DOHH2 (cell line): ENCODE measurements at regions not wholly inside any gene's neighbourhood (a gene's known extent, or its start where the extent isn't known, plus 50 kb on each side); places are given as distances from the start of the nearest gene placed in this dataset.

Source experiments
- H3F3A ChIP-seq: fragments of 200-600 bp; sonication (generic), shearing (Covaris generic); 2 replicates; pipeline ENCODE4 v1.6.0; 2016; ENCODE audit warnings: antibody characterized with exemption, mild to moderate bottlenecking; ENCODE audit not compliant: control insufficient read depth, insufficient read depth
- H3K27ac ChIP-seq: fragments of 200-600 bp; sonication (generic); 2 replicates; pipeline ENCODE4 v1.5.1; 2014; ENCODE audit warnings: low read depth, mild to moderate bottlenecking, low read length, moderate library complexity
- H3K27me3 ChIP-seq: fragments of 200-600 bp; sonication (generic); 2 replicates; pipeline ENCODE4 v1.6.1; 2014; ENCODE audit warnings: mild to moderate bottlenecking, low read length, mixed read lengths; ENCODE audit not compliant: control insufficient read depth
- H3K36me3 ChIP-seq: fragments of 200-600 bp; sonication (generic); 2 replicates; pipeline ENCODE4 v1.6.1; 2014; ENCODE audit warnings: mild to moderate bottlenecking, low read length, moderate library complexity, mixed read lengths; ENCODE audit not compliant: control insufficient read depth
- H3K4me1 ChIP-seq: fragments of 200-600 bp; sonication (generic); 2 replicates; pipeline ENCODE4 v1.6.1; 2014; ENCODE audit warnings: mild to moderate bottlenecking, low read length, mixed read lengths; ENCODE audit not compliant: control insufficient read depth
- H3K4me2 ChIP-seq: fragments of 200-600 bp; sonication (generic); 2 replicates; pipeline ENCODE4 v1.6.0; 2014; ENCODE audit warnings: mild to moderate bottlenecking, low read length, moderate library complexity
- H3K4me3 ChIP-seq: fragments of 200-600 bp; sonication (generic); 2 replicates; pipeline ENCODE4 v1.5.1; 2014; ENCODE audit warnings: mild to moderate bottlenecking, low read length, mixed read lengths
- H3K79me2 ChIP-seq: fragments of 200-600 bp; sonication (generic); 2 replicates; pipeline ENCODE4 v1.6.1; 2014; ENCODE audit warnings: mild to moderate bottlenecking, low read length, mixed read lengths; ENCODE audit not compliant: control insufficient read depth
- H3K9me2 ChIP-seq: fragments of 200-600 bp; sonication (generic); replicated peaks from 2 replicates; pipeline ENCODE4 v1.6.1; 2014; ENCODE audit warnings: mild to moderate bottlenecking, low read length, mixed read lengths; ENCODE audit not compliant: control insufficient read depth
- H3K9me3 ChIP-seq: fragments of 200-600 bp; sonication (generic); 2 replicates; pipeline ENCODE4 v1.6.1; 2014; ENCODE audit warnings: antibody characterized with exemption, low read length, mixed read lengths; ENCODE audit not compliant: control insufficient read depth, insufficient read depth
- H4K20me1 ChIP-seq: fragments of 200-600 bp; sonication (generic); 2 replicates; pipeline ENCODE4 v1.6.0; 2014; ENCODE audit warnings: low read depth, mild to moderate bottlenecking, antibody characterized with exemption, low read length, moderate library complexity; ENCODE audit not compliant: control insufficient read depth, insufficient read depth
- CTCF ChIP-seq: fragments of 200-600 bp; sonication (generic); IDR thresholded peaks from one replicate; pipeline ENCODE4 v1.5.1; 2014; ENCODE audit warnings: antibody characterized with exemption, mild to moderate bottlenecking, low read depth, low read length; ENCODE audit not compliant: poor library complexity, severe bottlenecking
- EZH2phosphoT487 ChIP-seq: fragments of 200-600 bp; sonication (generic); IDR thresholded peaks from 2 replicates; pipeline ENCODE4 v1.6.1; 2017; ENCODE audit warnings: borderline replicate concordance, mild to moderate bottlenecking, antibody characterized with exemption, low read length, moderate library complexity, mixed read lengths

- Histone ChIP-seq H3K36me3 (no peaks in the 10 kb centered on the region), H3K27me3 (no peaks in the 10 kb centered on the region), H3K27ac (no peak overlapping the region), H3K9me2 (no peaks in the 10 kb centered on the region), H3K9me3 (no peaks in the 10 kb centered on the region), H3K4me1 (no peaks in the 10 kb centered on the region), H4K20me1 (no peaks in the 10 kb centered on the region), H3K4me3 (no peak overlapping the region), H3K4me2 (no peak overlapping the region), H3K79me2 (no peaks in the 10 kb centered on the region), H3F3A (no peaks in the 10 kb centered on the region)
- TF ChIP-seq EZH2phosphoT487 (no peak), CTCF (no peak)
These were observed 297.8 kb downstream of the ZNF674 start for GRCh38 chrX:46247456-46247855.

GRCh38 chrX:46244451-46244850, 300.8 kb downstream of the ZNF674 start:
- H3K36me3 ChIP-seq: no peaks in the 10 kb centered on the region
- no peaks in the 10 kb centered on the region for H3K9me2 ChIP-seq
- no peaks in the 10 kb centered on the region for H3F3A ChIP-seq
- H3K4me1 ChIP-seq: no peaks in the 10 kb centered on the region
- TF ChIP-seq CTCF: no peak
- no peak overlapping the region for H3K4me3 ChIP-seq
- H3K9me3 ChIP-seq: no peaks in the 10 kb centered on the region
- H4K20me1 ChIP-seq: no peaks in the 10 kb centered on the region
- no peak overlapping the region for H3K27ac ChIP-seq
- no peaks in the 10 kb centered on the region for H3K27me3 ChIP-seq
- no peaks in the 10 kb centered on the region for H3K79me2 ChIP-seq
- no peak overlapping the region for H3K4me2 ChIP-seq

GRCh38 chrX:46236411-46236810, 308.8 kb downstream of the ZNF674 start:
- TF ChIP-seq EZH2phosphoT487: no peak
- TF ChIP-seq CTCF: no peak
- no peaks in the 10 kb centered on the region for H3K36me3 ChIP-seq

GRCh38 chrX:46235778-46236177, 309.4 kb downstream of the ZNF674 start:
- no peaks in the 10 kb centered on the region for H4K20me1 ChIP-seq
- no peaks in the 10 kb centered on the region for H3K9me3 ChIP-seq
- TF ChIP-seq EZH2phosphoT487 (no peak), CTCF (no peak)
- H3K36me3 ChIP-seq: no peaks in the 10 kb centered on the region
- H3K79me2 ChIP-seq: no peaks in the 10 kb centered on the region
- no peak overlapping the region for H3K27ac ChIP-seq
- H3K4me3 ChIP-seq: no peak overlapping the region
- H3K4me1 ChIP-seq: no peaks in the 10 kb centered on the region
- H3K27me3 ChIP-seq: no peaks in the 10 kb centered on the region
- no peaks in the 10 kb centered on the region for H3F3A ChIP-seq
- no peaks in the 10 kb centered on the region for H3K9me2 ChIP-seq
- no peak overlapping the region for H3K4me2 ChIP-seq

More at GRCh38 chrX:46236411-46236810, 308.8 kb downstream of the ZNF674 start:
- no peaks in the 10 kb centered on the region for H3K4me1 ChIP-seq
- no peak overlapping the region for H3K27ac ChIP-seq
- H3K79me2 ChIP-seq: no peaks in the 10 kb centered on the region
- no peak overlapping the region for H3K4me3 ChIP-seq
- H4K20me1 ChIP-seq: no peaks in the 10 kb centered on the region
- no peaks in the 10 kb centered on the region for H3F3A ChIP-seq
- no peaks in the 10 kb centered on the region for H3K9me3 ChIP-seq
- H3K4me2 ChIP-seq: no peak overlapping the region
- no peaks in the 10 kb centered on the region for H3K27me3 ChIP-seq
- no peaks in the 10 kb centered on the region for H3K9me2 ChIP-seq
